IgD-negative memory B cell (primary cell): ENCODE measurements at regions not wholly inside any gene's neighbourhood (a gene's known extent, or its start where the extent isn't known, plus 50 kb on each side); places are given as distances from the start of the nearest gene placed in this dataset.

ENCODE experiments used
- H3K27ac Mint-ChIP-seq, 3 donors: one replicate each; pipeline ENCODE4 v1.8.0; 2020 to 2022; ENCODE audit warnings: mild to moderate bottlenecking in 3 of 3, mixed read lengths in 3 of 3, moderate library complexity in 1 of 3
- H3K27me3 Mint-ChIP-seq: one replicate; pipeline ENCODE4 v1.8.0; 2021; ENCODE audit warnings: mixed read lengths
- H3K36me3 Mint-ChIP-seq: one replicate; pipeline ENCODE4 v1.8.0; 2020; ENCODE audit warnings: mild to moderate bottlenecking, mixed read lengths
- H3K4me1 Mint-ChIP-seq, 3 donors: one replicate each; pipeline ENCODE4 v1.8.0; 2020 to 2022; ENCODE audit warnings: mixed read lengths in 3 of 3, mild to moderate bottlenecking in 1 of 3
- H3K4me3 Mint-ChIP-seq, 4 donors: one replicate each; pipeline ENCODE4 v1.8.0; 2020 to 2022; ENCODE audit warnings: mild to moderate bottlenecking in 4 of 4, mixed read lengths in 4 of 4, moderate library complexity in 3 of 4
- H3K9me3 Mint-ChIP-seq, 3 donors: one replicate each; pipeline ENCODE4 v1.8.0; 2020 to 2021; ENCODE audit warnings: mixed read lengths in 3 of 3, mild to moderate bottlenecking in 1 of 3

DNA sequence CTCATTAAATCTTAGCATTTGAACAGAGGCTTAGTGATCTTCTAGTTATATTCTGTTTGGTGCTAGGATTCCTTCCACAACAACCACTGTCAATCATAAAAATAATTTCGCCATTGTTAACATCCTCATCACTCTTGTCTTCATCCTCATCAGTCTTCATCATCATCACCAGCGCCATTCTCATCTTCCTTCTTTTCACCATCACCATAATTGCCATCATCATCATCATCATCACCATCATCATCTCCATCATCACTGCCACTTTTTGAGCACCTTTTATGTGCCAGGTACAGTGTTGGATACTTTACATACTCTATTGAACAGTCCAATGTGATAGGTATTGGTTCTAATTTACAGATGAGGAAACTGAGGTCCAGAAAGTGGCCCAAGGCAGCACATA, 245.7 kb downstream of the PTPRU start:
- H3K9me3 Mint-ChIP-seq, result no peaks in the 10 kb centered on the region
- no peaks in the 10 kb centered on the region for H3K4me1 Mint-ChIP-seq
- H3K27me3 Mint-ChIP-seq, result peaks cover 16% of the 10 kb centered on the region
- H3K36me3 Mint-ChIP-seq, result no peaks in the 10 kb centered on the region
- H3K27ac Mint-ChIP-seq, result no peak overlapping the region
- no peak overlapping the region for H3K4me3 Mint-ChIP-seq

DNA sequence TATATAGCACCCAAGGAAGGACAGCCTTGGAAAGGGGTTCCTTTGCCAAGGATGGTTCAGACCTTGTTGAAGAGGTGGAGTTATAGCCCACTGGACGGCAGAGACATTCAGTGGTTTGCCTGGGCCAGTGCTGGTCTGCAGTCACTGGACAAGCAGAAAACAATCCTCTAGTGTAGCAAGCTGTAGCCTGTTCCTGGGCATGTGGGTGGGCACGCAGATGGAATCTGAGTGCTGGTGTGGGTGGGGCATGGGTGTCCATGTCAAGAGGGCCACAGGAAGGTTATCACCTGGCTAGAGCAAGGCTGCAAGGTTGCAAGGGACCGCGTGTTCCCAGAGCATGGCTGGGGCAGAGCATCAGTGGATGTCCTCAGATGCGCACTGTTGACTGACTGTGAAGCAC, 244.7 kb downstream of the PTPRU start:
- no peaks in the 10 kb centered on the region for H3K4me1 Mint-ChIP-seq
- no peaks in the 10 kb centered on the region for H3K9me3 Mint-ChIP-seq
- H3K4me3 Mint-ChIP-seq, result no peak overlapping the region
- peaks cover 20% of the 10 kb centered on the region for H3K27me3 Mint-ChIP-seq
- H3K27ac Mint-ChIP-seq, result no peak overlapping the region
- H3K36me3 Mint-ChIP-seq, result no peaks in the 10 kb centered on the region

DNA sequence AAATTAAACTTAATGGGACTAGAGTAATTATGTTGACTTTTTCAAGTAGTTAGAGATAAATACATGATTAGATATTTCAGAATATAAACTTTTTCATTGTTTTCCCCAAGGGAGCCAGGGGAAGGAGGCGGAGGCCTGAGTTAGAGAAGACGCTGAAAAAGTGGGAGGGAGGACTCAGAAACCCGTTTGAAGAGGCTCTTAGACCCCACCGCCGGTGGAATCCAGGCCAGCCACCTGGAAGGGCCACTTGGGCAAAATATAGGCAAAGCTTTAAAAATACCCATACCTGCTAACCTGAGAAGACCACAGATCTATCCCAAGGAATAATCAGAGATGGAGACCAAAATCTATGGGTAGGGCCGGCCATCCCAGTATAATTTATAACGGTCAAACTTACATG, 242.6 kb downstream of the PTPRU start:
- H3K27ac Mint-ChIP-seq, result no peak overlapping the region
- no peaks in the 10 kb centered on the region for H3K9me3 Mint-ChIP-seq
- H3K4me3 Mint-ChIP-seq, result no peak overlapping the region
- peaks cover 20% of the 10 kb centered on the region for H3K27me3 Mint-ChIP-seq
- H3K36me3 Mint-ChIP-seq, result no peaks in the 10 kb centered on the region
- no peaks in the 10 kb centered on the region for H3K4me1 Mint-ChIP-seq

DNA sequence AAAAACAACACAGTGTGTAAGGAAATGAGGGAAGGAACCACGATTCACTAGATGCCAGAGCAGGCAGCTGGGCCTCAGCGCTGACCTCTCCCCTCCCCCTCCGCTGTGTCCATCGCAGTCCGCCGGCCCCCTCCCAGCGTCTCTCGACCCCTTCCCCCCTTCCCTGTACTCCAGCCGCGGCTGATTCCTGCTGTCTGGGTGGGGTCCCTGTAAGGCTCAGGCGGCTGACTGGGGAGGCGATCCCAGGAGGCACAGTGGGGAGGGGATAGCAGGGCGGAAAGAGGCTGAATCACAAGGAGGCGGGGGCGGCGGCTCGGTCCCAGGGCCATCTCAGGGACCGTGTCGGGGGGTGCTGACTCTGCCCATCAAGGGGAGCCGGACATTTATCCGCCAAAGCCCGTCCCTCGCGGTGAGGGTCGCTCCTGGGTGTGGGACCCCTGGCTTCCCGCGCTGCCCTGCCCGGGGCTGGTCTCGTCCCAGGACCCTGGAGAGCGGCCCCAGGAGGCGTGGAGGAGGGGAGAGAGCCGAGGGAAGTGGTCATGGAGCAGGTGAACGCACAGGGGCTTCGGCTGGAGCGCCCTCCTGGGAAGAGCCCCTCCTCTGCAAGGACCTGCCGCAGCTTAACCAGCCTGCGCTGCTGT, 241.9 kb downstream of the PTPRU start:
- Mint-ChIP-seq H3K9me3 (no peaks in the 10 kb centered on the region), H3K36me3 (no peaks in the 10 kb centered on the region)

GRCh38 chr1:29475326-29475725, 239.0 kb downstream of the PTPRU start:
- no peak overlapping the region for H3K4me3 Mint-ChIP-seq

More for the DNA sequence above, 241.9 kb downstream of the PTPRU start:
- peaks cover 20% of the 10 kb centered on the region for H3K27me3 Mint-ChIP-seq
- H3K4me3 Mint-ChIP-seq, result no peak overlapping the region
- no peak overlapping the region for H3K27ac Mint-ChIP-seq
- no peaks in the 10 kb centered on the region for H3K4me1 Mint-ChIP-seq

DNA sequence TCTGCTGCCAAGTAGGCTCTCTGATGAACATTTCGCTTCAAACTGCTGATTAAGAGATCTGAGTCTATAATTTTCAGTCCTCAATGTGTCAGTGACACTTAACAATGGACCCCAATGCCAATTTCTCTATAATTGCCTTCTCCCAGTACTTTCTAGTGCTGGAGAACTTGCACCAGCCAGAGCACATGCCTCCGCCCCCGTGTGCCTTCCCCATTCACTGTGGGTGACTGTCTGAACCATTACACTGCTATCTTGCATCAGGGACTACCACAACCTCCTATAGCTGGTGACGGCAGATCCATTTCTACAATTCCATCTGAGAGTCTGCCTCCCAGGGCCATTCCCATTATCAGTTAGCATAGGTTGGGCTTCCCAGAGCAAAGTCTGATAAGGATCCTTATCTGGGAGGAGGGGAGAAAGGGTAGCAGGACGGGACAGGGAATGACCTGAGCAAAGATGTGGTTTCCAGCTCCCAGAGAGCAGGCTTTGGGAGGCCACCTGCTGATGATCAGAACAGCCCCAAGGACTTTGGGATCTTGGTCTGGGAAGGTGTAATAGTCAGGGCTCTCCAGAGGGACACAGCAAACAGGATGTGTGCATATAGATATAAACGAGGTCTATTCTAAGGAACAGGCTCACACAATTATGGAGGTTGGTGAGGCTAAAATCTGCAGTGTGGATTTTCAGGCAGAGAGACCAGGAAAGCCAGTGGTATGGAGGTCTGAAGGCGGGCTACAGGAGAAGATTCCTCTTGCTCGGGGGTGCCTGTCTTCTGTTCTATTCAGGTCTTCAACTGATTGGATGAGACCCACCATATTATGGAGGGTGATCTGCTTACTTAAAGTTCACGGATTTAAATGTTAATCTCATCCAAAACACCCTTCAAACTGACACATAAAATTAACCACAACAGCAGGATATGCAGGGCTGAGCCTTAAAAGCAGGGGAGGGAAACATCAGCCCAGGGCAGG, 238.2 kb downstream of the PTPRU start:
- no peak overlapping the region for H3K4me3 Mint-ChIP-seq
- H3K27me3 Mint-ChIP-seq, result peaks cover 28% of the 10 kb centered on the region
- H3K9me3 Mint-ChIP-seq, result no peaks in the 10 kb centered on the region
- H3K4me1 Mint-ChIP-seq, result no peaks in the 10 kb centered on the region
- H3K27ac Mint-ChIP-seq, result no peak overlapping the region
- H3K36me3 Mint-ChIP-seq, result no peaks in the 10 kb centered on the region

More at GRCh38 chr1:29475326-29475725, 239.0 kb downstream of the PTPRU start:
- peaks cover 24% of the 10 kb centered on the region for H3K27me3 Mint-ChIP-seq
- H3K4me1 Mint-ChIP-seq, result no peaks in the 10 kb centered on the region
- H3K36me3 Mint-ChIP-seq, result no peaks in the 10 kb centered on the region
- no peak overlapping the region for H3K27ac Mint-ChIP-seq
- H3K9me3 Mint-ChIP-seq, result no peaks in the 10 kb centered on the region

GRCh38 chr1:29473161-29473855, 237.0 kb downstream of the PTPRU start:
- no peaks in the 10 kb centered on the region for H3K4me1 Mint-ChIP-seq
- H3K9me3 Mint-ChIP-seq, result no peaks in the 10 kb centered on the region
- no peaks in the 10 kb centered on the region for H3K36me3 Mint-ChIP-seq
- no peak overlapping the region for H3K4me3 Mint-ChIP-seq
- H3K27me3 Mint-ChIP-seq, result peaks cover 22% of the 10 kb centered on the region
- no peak overlapping the region for H3K27ac Mint-ChIP-seq

DNA sequence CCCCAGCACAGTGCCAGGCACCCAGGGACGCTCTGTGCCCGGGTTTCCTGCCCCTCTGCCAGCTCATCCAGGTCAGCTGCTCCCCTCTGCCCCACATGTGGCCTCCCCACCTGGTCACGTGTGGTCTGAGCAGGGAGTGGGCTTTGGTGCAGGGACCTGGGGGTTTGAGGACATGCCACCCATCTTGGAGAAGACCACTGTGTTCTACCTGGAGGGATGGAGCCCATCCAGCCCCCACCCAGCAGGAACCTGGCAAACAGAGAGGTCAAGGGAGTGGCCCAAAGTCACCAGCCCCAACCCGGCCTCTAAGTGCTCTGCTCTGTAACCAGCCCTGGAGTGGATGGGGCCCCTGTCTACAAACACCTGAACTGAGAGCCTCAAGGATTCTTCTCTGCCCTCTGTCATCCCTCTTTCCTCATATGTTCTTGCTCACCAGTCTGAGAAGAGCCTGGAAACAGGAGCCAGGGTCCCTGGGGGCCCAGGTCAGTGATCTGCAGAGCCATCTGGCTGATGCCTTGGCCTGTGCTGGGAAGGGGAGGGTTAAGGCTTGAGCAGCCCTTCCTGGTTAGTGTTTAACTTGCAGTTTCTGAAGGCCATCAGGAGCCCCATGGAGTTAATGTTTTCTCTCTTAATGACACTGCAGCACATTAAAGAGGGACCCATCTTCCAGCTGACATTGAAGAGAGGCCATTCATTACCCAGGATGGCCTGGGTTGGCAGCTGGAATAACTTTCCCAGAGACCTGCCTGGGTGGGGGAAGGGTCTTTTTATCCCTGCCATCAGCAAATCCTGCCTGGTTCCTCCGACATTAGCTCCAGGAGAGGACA, 235.4 kb downstream of the PTPRU start:
- Mint-ChIP-seq H3K27me3 (peaks cover 10% of the 10 kb centered on the region), H3K4me1 (no peaks in the 10 kb centered on the region), H3K9me3 (peaks cover 0 to 2% (median 0%) of the 10 kb centered on the region in 3 donors), H3K4me3 (no peak overlapping the region), H3K36me3 (no peaks in the 10 kb centered on the region), H3K27ac (no peak overlapping the region)

DNA sequence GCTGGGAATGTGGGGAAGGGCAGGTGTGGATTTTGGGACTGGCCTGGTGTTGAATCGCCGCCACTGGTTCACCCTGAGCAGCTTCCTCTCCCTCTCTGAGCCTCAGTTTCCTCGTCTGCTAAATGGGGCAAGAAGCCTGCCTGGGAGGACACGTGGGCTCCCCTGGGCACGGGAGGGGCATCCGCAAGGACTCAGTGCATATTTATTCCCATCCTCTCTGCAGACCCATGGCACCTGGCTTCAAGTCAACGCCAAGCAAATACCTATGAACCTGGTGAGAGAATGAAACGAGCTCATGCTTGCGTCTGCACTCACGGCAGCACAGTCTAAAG, 234.4 kb downstream of the PTPRU start:
- Mint-ChIP-seq H3K4me1 (no peaks in the 10 kb centered on the region), H3K27ac (no peak overlapping the region), H3K27me3 (peaks cover 9% of the 10 kb centered on the region), H3K9me3 (peaks cover 0 to 5% (median 2%) of the 10 kb centered on the region in 3 donors), H3K4me3 (no peak overlapping the region), H3K36me3 (no peaks in the 10 kb centered on the region)

DNA sequence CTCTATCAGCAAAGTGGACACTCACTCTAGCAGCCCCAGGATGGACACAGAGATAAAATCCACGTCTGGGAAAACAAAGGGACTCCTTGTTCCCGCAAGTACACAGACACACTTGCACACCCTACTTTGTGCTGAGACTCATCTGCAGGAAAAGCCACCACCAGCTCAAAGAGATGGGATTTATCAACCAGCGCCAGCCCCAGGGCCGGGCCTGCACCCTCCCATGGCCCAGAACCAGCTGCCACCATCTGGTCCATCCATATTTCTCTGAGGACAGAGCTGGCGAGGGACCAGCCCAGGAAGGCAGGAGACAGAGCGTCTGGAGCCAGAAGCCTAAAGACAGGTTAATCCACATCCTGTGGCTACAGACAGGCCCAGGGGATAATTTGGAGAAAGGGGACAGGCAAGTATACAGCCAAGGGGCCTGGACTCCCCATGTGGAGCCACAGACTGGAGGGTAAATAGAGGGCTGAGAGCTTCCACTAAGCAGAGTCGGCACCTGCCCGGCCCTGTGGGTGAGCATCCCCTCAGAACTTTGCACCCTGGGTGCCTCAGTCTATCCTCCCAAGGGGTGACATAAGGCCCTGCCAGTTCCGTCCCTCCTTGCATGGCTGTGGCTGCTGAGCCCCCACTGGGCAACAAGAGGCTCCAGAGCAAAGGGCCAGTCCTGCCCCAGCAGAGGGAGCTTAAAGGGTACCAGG, 233.9 kb downstream of the PTPRU start:
- H3K4me3 Mint-ChIP-seq, result no peak overlapping the region
- peaks cover 1 to 6% (median 3%) of the 10 kb centered on the region in 3 donors for H3K9me3 Mint-ChIP-seq
- no peaks in the 10 kb centered on the region for H3K36me3 Mint-ChIP-seq
- no peaks in the 10 kb centered on the region for H3K4me1 Mint-ChIP-seq
- H3K27me3 Mint-ChIP-seq, result peaks cover 9% of the 10 kb centered on the region
- H3K27ac Mint-ChIP-seq, result no peak overlapping the region

- H3K4me3 Mint-ChIP-seq, result no peak overlapping the region
- H3K36me3 Mint-ChIP-seq, result no peaks in the 10 kb centered on the region
- H3K4me1 Mint-ChIP-seq, result no peaks in the 10 kb centered on the region
- H3K9me3 Mint-ChIP-seq, result peaks cover 5 to 9% (median 7%) of the 10 kb centered on the region in 3 donors
- H3K27ac Mint-ChIP-seq, result no peak overlapping the region
- H3K27me3 Mint-ChIP-seq, result peaks cover 10% of the 10 kb centered on the region
Measured at GRCh38 chr1:29469457-29469856, 233.1 kb downstream of the PTPRU start.

- no peaks in the 10 kb centered on the region for H3K4me1 Mint-ChIP-seq
Measured at GRCh38 chr1:29467989-29468900, 231.9 kb downstream of the PTPRU start.

DNA sequence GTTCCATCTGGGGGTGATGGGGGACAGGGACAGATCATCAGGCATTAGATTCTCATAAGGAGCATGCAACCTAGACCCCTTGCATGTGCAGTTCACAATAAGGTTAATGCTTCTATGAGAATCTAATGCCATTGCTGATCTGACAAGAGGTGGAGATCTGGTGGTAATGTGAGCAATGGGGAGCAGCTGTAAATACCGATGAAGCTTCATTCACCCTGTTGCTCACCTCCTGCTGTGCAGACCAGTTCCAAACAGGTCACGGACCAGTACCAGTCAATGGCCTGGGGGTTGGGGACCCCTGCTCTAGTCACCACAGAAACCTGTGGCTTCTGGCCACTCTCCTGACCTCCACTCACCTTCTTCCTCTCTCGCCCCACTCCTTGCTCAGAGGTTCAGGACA, 229.9 kb downstream of the PTPRU start:
- Mint-ChIP-seq H3K27ac (no peak overlapping the region), H3K9me3 (peaks cover 8 to 14% (median 12%) of the 10 kb centered on the region in 3 donors), H3K4me3 (no peak overlapping the region), H3K4me1 (no peaks in the 10 kb centered on the region), H3K36me3 (no peaks in the 10 kb centered on the region), H3K27me3 (peaks cover 10% of the 10 kb centered on the region)

More at GRCh38 chr1:29467989-29468900, 231.9 kb downstream of the PTPRU start:
- H3K4me3 Mint-ChIP-seq, result peak overlapping the region in 1 of 4 donors; percentile 58
- peaks cover 8 to 14% (median 12%) of the 10 kb centered on the region in 3 donors for H3K9me3 Mint-ChIP-seq
- no peaks in the 10 kb centered on the region for H3K36me3 Mint-ChIP-seq
- H3K27ac Mint-ChIP-seq, result no peak overlapping the region
- peaks cover 10% of the 10 kb centered on the region for H3K27me3 Mint-ChIP-seq
